ENCODE measurements at regions not wholly inside any gene's neighbourhood (a gene's known extent, or its start where the extent isn't known, plus 50 kb on each side); places are given as distances from the start of the nearest gene placed in this dataset.

GRCh38 chr10:123297175-123297574 lies 143.0 kb downstream of the BUB3 start:
- H3K9me3 ChIP-seq, result no peaks in the 10 kb centered on the region
- FAIRE-seq, result no peak
- no peak for ATAC-seq
- no peak overlapping the region for H3K27ac ChIP-seq
- H3K36me3 ChIP-seq, result no peaks in the 10 kb centered on the region
- WGBS, 2 donors, result 72 to 83% methylated on average over 3 of the region's 3 CpGs
- H3K4me1 ChIP-seq, result no peaks in the 10 kb centered on the region
- intact Hi-C loops (cut with DNase I), result no loop called here
- H3K4me3 ChIP-seq, result no peak overlapping the region
- TF ChIP-seq, protein P1, sequence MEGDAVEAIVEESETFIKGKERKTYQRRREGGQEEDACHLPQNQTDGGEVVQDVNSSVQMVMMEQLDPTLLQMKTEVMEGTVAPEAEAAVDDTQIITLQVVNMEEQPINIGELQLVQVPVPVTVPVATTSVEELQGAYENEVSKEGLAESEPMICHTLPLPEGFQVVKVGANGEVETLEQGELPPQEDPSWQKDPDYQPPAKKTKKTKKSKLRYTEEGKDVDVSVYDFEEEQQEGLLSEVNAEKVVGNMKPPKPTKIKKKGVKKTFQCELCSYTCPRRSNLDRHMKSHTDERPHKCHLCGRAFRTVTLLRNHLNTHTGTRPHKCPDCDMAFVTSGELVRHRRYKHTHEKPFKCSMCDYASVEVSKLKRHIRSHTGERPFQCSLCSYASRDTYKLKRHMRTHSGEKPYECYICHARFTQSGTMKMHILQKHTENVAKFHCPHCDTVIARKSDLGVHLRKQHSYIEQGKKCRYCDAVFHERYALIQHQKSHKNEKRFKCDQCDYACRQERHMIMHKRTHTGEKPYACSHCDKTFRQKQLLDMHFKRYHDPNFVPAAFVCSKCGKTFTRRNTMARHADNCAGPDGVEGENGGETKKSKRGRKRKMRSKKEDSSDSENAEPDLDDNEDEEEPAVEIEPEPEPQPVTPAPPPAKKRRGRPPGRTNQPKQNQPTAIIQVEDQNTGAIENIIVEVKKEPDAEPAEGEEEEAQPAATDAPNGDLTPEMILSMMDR (IDR thresholded peaks at IDR 0.05), result no peak
- no peaks in the 10 kb centered on the region for H3K27me3 ChIP-seq
- DNase-seq, result no peak

- no peak for FAIRE-seq
- 86 to 92% methylated on average over 5 of the region's 5 CpGs for WGBS, 2 donors
- Histone ChIP-seq H3K4me1 (no peaks in the 10 kb centered on the region), H3K36me3 (no peaks in the 10 kb centered on the region), H3K27ac (no peak overlapping the region), H3K9me3 (no peaks in the 10 kb centered on the region), H3K27me3 (no peaks in the 10 kb centered on the region), H3K4me3 (no peak overlapping the region)
- TF ChIP-seq, protein P1 (IDR thresholded peaks at IDR 0.05), result no peak
- intact Hi-C loops (cut with DNase I), result no loop called here
- ATAC-seq, result no peak
- DNase-seq, result no peak
Measured at GRCh38 chr10:123298583-123298982, 144.4 kb downstream of the BUB3 start.

GRCh38 chr10:123299598-123299997 lies 145.4 kb downstream of the BUB3 start:
- intact Hi-C loops (cut with DNase I), result no loop called here
- Histone ChIP-seq H3K4me3 (no peak overlapping the region), H3K27me3 (no peaks in the 10 kb centered on the region), H3K9me3 (no peaks in the 10 kb centered on the region), H3K36me3 (no peaks in the 10 kb centered on the region), H3K4me1 (no peaks in the 10 kb centered on the region), H3K27ac (no peak overlapping the region)
- DNase-seq (no peak), ATAC-seq (no peak), FAIRE-seq (no peak)
- 70 to 76% methylated on average over 6 of the region's 6 CpGs for WGBS, 2 donors
- TF ChIP-seq, protein P1 (IDR thresholded peaks at IDR 0.05), result no peak

GRCh38 chr10:123301077-123301857 lies 147.1 kb downstream of the BUB3 start:
- ATAC-seq (peak in 2 of 4 donors; percentile 50 to 56), FAIRE-seq (no peak)
- H3K36me3 ChIP-seq, result no peaks in the 10 kb centered on the region

More at GRCh38 chr10:123301077-123301857, 147.1 kb downstream of the BUB3 start:
- intact Hi-C loops (cut with DNase I), result no loop called here
- no peaks in the 10 kb centered on the region for H3K9me3 ChIP-seq
- peak in 2 of 6 donors; percentile 30 to 36 for DNase-seq
- 45 to 48% methylated on average over 10 of the region's 10 CpGs for WGBS, 2 donors
- H3K27me3 ChIP-seq, result no peaks in the 10 kb centered on the region
- no peaks in the 10 kb centered on the region for H3K4me1 ChIP-seq
- H3K27ac ChIP-seq, result no peak overlapping the region
- TF ChIP-seq, protein P1 (IDR thresholded peaks at IDR 0.05), result no peak
- H3K4me3 ChIP-seq, result no peak overlapping the region

Measured in pancreas (tissue), 10 donors.